CD4-positive, alpha-beta memory T cell (primary cell): ENCODE measurements at regions not wholly inside any gene's neighbourhood (a gene's known extent, or its start where the extent isn't known, plus 50 kb on each side); places are given as distances from the start of the nearest gene placed in this dataset.
"Not testable (repeated sequence)": the region's sequence is repeated elsewhere in the genome, so short reads cannot be mapped to it uniquely, and the experiment has no call there.

Experiments used
- CTCF ChIA-PET: fragments of 350-600 bp; sonication (Branson Sonifier 250); formaldehyde crosslinking; loops from one replicate; lab custom pipeline; 2021; ENCODE audit warnings: inconsistent platforms; ENCODE audit not compliant: partially characterized antibody; lab: Charles Lee
- POLR2A ChIA-PET: fragments of 350-600 bp; sonication (Branson Sonifier 250); formaldehyde crosslinking; loops from one replicate; lab custom pipeline; 2021; ENCODE audit not compliant: partially characterized antibody; lab: Charles Lee
- DNase-seq, 5 donors: peaks; one replicate each; pipeline versions ENCODE4 v3.0.0 to v3.0.0-alpha.2; 2020 to 2022; ENCODE audit warnings: mixed read lengths in 1 of 5
- H3K27ac ChIP-seq: one replicate; pipeline ENCODE4 v1.7.0; 2013; ENCODE audit warnings: low read depth, low read length
- H3K27me3 ChIP-seq: 2 replicates; pipeline ENCODE4 v1.7.0; 2013; ENCODE audit warnings: mild to moderate bottlenecking, low read length, moderate library complexity; ENCODE audit not compliant: insufficient read depth
- H3K36me3 ChIP-seq: 2 replicates; pipeline ENCODE4 v1.7.0; 2013; ENCODE audit warnings: mild to moderate bottlenecking, low read length, moderate library complexity; ENCODE audit not compliant: insufficient read depth
- H3K4me1 ChIP-seq: 2 replicates; pipeline ENCODE4 v1.7.0; 2013; ENCODE audit warnings: mild to moderate bottlenecking, low read length, moderate library complexity; ENCODE audit not compliant: insufficient read depth
- H3K4me3 ChIP-seq, 2 donors: one replicate each; pipeline ENCODE4 v1.7.0; 2013; ENCODE audit warnings: low read length in 2 of 2, mild to moderate bottlenecking in 1 of 2
- H3K9me3 ChIP-seq, 2 donors: one replicate each; pipeline ENCODE4 v1.7.0; 2013; ENCODE audit warnings: low read length in 2 of 2, control low read depth in 1 of 2; ENCODE audit not compliant: control insufficient read depth in 1 of 2
- H3K27ac Mint-ChIP-seq, 7 donors: one replicate each; pipeline ENCODE4 v1.8.0; 2020 to 2021; ENCODE audit warnings: mixed read lengths in 7 of 7, mild to moderate bottlenecking in 6 of 7, inconsistent platforms in 3 of 7, moderate library complexity in 3 of 7
- H3K27me3 Mint-ChIP-seq, 2 donors: one replicate each; pipeline ENCODE4 v1.8.0; 2020 to 2021; ENCODE audit warnings: mixed read lengths in 2 of 2
- H3K36me3 Mint-ChIP-seq, 2 donors: one replicate each; pipeline ENCODE4 v1.8.0; 2020 to 2021; ENCODE audit warnings: mixed read lengths in 2 of 2, inconsistent platforms in 1 of 2, mild to moderate bottlenecking in 1 of 2
- H3K4me1 Mint-ChIP-seq, 4 donors: one replicate each; pipeline ENCODE4 v1.8.0; 2020 to 2021; ENCODE audit warnings: mixed read lengths in 4 of 4, mild to moderate bottlenecking in 1 of 4
- H3K4me3 Mint-ChIP-seq, 8 donors: one replicate each; pipeline ENCODE4 v1.8.0; 2020 to 2021; ENCODE audit warnings: mixed read lengths in 8 of 8, mild to moderate bottlenecking in 7 of 8, moderate library complexity in 6 of 8, inconsistent platforms in 3 of 8
- H3K9me3 Mint-ChIP-seq, 8 donors: one replicate each; pipeline ENCODE4 v1.8.0; 2020 to 2021; ENCODE audit warnings: mixed read lengths in 8 of 8, mild to moderate bottlenecking in 5 of 8, inconsistent platforms in 3 of 8, moderate library complexity in 1 of 8
- intact Hi-C: fragments of 100-400 bp; cut with micrococcal nuclease; formaldehyde crosslinking; loops from one replicate; pipeline ENCODE4 v1.15.1; 2023

- CTCF ChIA-PET = no interaction called here
- H3K4me3 ChIP-seq = no peak overlapping the region
- no peaks in the 10 kb centered on the region for H3K9me3 ChIP-seq
- Mint-ChIP-seq H3K27ac (no peak overlapping the region), H3K27me3 (peaks cover 2 to 5% of the 10 kb centered on the region in 2 donors), H3K4me3 (no peak overlapping the region), H3K36me3 (no peaks in the 10 kb centered on the region), H3K4me1 (no peaks in the 10 kb centered on the region), H3K9me3 (peaks cover 0 to 11% (median 1%) of the 10 kb centered on the region in 8 donors)
- H3K4me1 ChIP-seq = no peaks in the 10 kb centered on the region
- POLR2A ChIA-PET = no interaction called here
- intact Hi-C loops = no loop called here
- no peak for DNase-seq
- H3K36me3 ChIP-seq = no peaks in the 10 kb centered on the region
- no peaks in the 10 kb centered on the region for H3K27me3 ChIP-seq
- no peak overlapping the region for H3K27ac ChIP-seq
These were observed 374.6 kb downstream of the KIF20B start for GRCh38 chr10:90075995-90076394.

GRCh38 chr10:90079819-90080218, 378.4 kb downstream of the KIF20B start:
- no peaks in the 10 kb centered on the region for H3K4me1 ChIP-seq
- no peak overlapping the region for H3K27ac ChIP-seq
- Mint-ChIP-seq H3K4me1 (no peaks in the 10 kb centered on the region), H3K36me3 (no peaks in the 10 kb centered on the region), H3K9me3 (peaks cover 0 to 6% (median 0%) of the 10 kb centered on the region in 8 donors), H3K4me3 (no peak overlapping the region), H3K27ac (no peak overlapping the region), H3K27me3 (peaks cover 2 to 5% of the 10 kb centered on the region in 2 donors)
- H3K36me3 ChIP-seq = no peaks in the 10 kb centered on the region
- H3K9me3 ChIP-seq = no peaks in the 10 kb centered on the region
- intact Hi-C loops = no loop called here
- no peaks in the 10 kb centered on the region for H3K27me3 ChIP-seq
- DNase-seq = no peak
- CTCF ChIA-PET = no interaction called here
- no peak overlapping the region for H3K4me3 ChIP-seq
- POLR2A ChIA-PET = no interaction called here

GRCh38 chr10:90086606-90087190, 385.3 kb downstream of the KIF20B start:
- intact Hi-C loops, H3K36me3 ChIP-seq, H3K36me3 Mint-ChIP-seq, H3K9me3 Mint-ChIP-seq, H3K27ac Mint-ChIP-seq, H3K4me1 ChIP-seq, H3K9me3 ChIP-seq, CTCF ChIA-PET, H3K4me3 Mint-ChIP-seq, H3K4me1 Mint-ChIP-seq, H3K4me3 ChIP-seq, H3K27me3 Mint-ChIP-seq, H3K27me3 ChIP-seq, DNase-seq, H3K27ac ChIP-seq, POLR2A ChIA-PET: not testable (repeated sequence)

GRCh38 chr10:90087197-90088023, 386.0 kb downstream of the KIF20B start:
- Mint-ChIP-seq H3K4me1 (no peaks in the 10 kb centered on the region), H3K36me3 (no peaks in the 10 kb centered on the region), H3K27me3 (peaks cover 0 to 2% of the 10 kb centered on the region in 2 donors), H3K27ac (no peak overlapping the region), H3K4me3 (no peak overlapping the region), H3K9me3 (peaks cover 0 to 2% (median 0%) of the 10 kb centered on the region in 8 donors)
- no peak overlapping the region for H3K27ac ChIP-seq
- H3K9me3 ChIP-seq = no peaks in the 10 kb centered on the region
- intact Hi-C loops = no loop called here
- DNase-seq = no peak
- CTCF ChIA-PET = no interaction called here
- H3K36me3 ChIP-seq = no peaks in the 10 kb centered on the region
- no peaks in the 10 kb centered on the region for H3K27me3 ChIP-seq
- H3K4me3 ChIP-seq = no peak overlapping the region
- no peaks in the 10 kb centered on the region for H3K4me1 ChIP-seq
- POLR2A ChIA-PET = no interaction called here

- POLR2A ChIA-PET = no interaction called here
- no peaks in the 10 kb centered on the region for H3K4me1 Mint-ChIP-seq
These were observed 386.6 kb downstream of the KIF20B start for GRCh38 chr10:90088024-90088317.

GRCh38 chr10:90089719-90090118, 388.3 kb downstream of the KIF20B start:
- POLR2A ChIA-PET = no interaction called here
- CTCF ChIA-PET = no interaction called here
- Mint-ChIP-seq H3K27me3 (peaks cover 0 to 4% of the 10 kb centered on the region in 2 donors), H3K4me1 (no peaks in the 10 kb centered on the region), H3K36me3 (no peaks in the 10 kb centered on the region), H3K4me3 (no peak overlapping the region), H3K9me3 (peaks cover 0 to 2% (median 0%) of the 10 kb centered on the region in 8 donors), H3K27ac (no peak overlapping the region)
- intact Hi-C loops = no loop called here
- DNase-seq = no peak
- H3K36me3 ChIP-seq = no peaks in the 10 kb centered on the region
- H3K4me1 ChIP-seq = no peaks in the 10 kb centered on the region
- no peaks in the 10 kb centered on the region for H3K9me3 ChIP-seq
- H3K4me3 ChIP-seq = no peak overlapping the region
- no peaks in the 10 kb centered on the region for H3K27me3 ChIP-seq
- no peak overlapping the region for H3K27ac ChIP-seq

More at GRCh38 chr10:90088024-90088317, 386.6 kb downstream of the KIF20B start:
- Histone ChIP-seq H3K4me3 (no peak overlapping the region), H3K9me3 (no peaks in the 10 kb centered on the region), H3K27ac (no peak overlapping the region), H3K4me1 (no peaks in the 10 kb centered on the region), H3K27me3 (no peaks in the 10 kb centered on the region), H3K36me3 (no peaks in the 10 kb centered on the region)
- Mint-ChIP-seq H3K27me3 (peaks cover 0 to 2% of the 10 kb centered on the region in 2 donors), H3K36me3 (no peaks in the 10 kb centered on the region), H3K9me3 (peaks cover 0 to 2% (median 0%) of the 10 kb centered on the region in 8 donors), H3K27ac (no peak overlapping the region), H3K4me3 (no peak overlapping the region)
- DNase-seq = no peak
- CTCF ChIA-PET = no interaction called here
- intact Hi-C loops = no loop called here

GRCh38 chr10:90096196-90096595, 394.8 kb downstream of the KIF20B start:
- Mint-ChIP-seq H3K27me3 (peaks cover 0 to 8% of the 10 kb centered on the region in 2 donors), H3K4me1 (no peaks in the 10 kb centered on the region), H3K27ac (no peak overlapping the region), H3K9me3 (peaks cover 0 to 2% (median 0%) of the 10 kb centered on the region in 8 donors), H3K4me3 (no peak overlapping the region), H3K36me3 (no peaks in the 10 kb centered on the region)
- H3K4me3 ChIP-seq = no peak overlapping the region
- no peaks in the 10 kb centered on the region for H3K9me3 ChIP-seq
- no peaks in the 10 kb centered on the region for H3K4me1 ChIP-seq
- H3K27ac ChIP-seq = no peak overlapping the region
- ChIA-PET CTCF (no interaction called here), POLR2A (no interaction called here)
- no peaks in the 10 kb centered on the region for H3K27me3 ChIP-seq
- H3K36me3 ChIP-seq = no peaks in the 10 kb centered on the region
- intact Hi-C loops = no loop called here
- no peak for DNase-seq
